HG03064 (cell line): ENCODE measurements at regions not wholly inside any gene's neighbourhood (a gene's known extent, or its start where the extent isn't known, plus 50 kb on each side); places are given as distances from the start of the nearest gene placed in this dataset.

Experiments
- ATAC-seq: cut with Tn5 transposase; IDR thresholded peaks from one replicate; pipeline ENCODE4 v1.9.1; 2021; ENCODE audit warnings: low read depth; ENCODE audit not compliant: unreplicated experiment

DNA sequence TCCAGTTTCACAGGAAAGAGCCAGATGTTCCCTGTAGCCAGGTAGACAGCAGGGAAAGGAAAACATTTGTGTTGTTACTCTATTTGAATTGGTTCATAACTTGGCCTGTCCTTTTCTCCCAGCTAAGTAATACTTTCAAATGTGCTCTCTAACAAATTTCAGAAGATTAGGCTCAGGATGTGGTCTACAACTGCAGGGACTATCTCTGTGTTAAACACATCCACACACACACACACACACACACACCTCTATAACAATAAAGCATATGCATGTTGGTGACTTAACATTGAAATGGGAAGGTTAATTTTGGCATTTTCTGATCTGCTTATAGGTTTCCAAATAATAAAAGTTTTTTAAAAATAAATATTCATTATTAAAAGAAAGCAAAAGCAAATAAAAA lies 316.0 kb upstream of the ARGLU1 start:
- ATAC-seq = no peak

DNA sequence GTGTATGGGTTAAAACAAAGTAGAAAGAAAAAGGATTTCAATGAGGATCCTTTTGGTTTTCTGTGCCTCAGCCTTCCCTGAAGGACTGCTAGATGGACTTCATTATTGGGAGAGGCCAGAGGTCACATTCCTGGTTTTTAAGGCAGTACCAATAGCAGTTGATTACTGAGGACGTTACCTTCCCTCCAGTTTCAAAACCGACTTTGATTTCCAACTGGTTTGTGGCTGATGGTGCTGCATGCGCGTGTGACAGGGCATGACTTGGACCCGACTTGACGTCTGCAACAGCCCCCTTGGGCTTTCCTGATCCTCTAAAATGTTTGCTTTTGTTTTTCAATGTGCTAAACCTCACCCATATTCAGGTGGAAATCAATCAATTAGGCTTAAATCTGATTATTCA lies 314.3 kb upstream of the ARGLU1 start:
- ATAC-seq = no peak

DNA sequence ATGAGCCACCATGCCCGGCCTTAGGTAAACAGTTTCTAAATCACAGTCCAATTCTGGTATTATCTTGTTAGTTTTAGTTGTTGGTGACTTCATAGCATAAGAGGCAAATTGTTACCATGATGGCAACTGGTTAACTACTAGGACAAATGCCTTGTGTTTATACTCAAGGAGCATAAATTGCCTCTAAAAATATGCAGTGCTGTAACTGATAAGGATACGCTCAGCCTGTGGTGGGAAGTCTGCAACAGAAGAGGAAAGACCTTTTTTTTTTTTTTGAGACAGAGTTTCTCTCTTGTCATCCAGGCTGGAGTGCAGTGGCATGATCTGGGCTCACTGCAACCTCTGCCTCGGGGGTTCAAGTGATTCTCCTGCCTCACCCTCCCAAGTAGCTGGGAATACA lies 311.9 kb upstream of the ARGLU1 start:
- no peak for ATAC-seq

DNA sequence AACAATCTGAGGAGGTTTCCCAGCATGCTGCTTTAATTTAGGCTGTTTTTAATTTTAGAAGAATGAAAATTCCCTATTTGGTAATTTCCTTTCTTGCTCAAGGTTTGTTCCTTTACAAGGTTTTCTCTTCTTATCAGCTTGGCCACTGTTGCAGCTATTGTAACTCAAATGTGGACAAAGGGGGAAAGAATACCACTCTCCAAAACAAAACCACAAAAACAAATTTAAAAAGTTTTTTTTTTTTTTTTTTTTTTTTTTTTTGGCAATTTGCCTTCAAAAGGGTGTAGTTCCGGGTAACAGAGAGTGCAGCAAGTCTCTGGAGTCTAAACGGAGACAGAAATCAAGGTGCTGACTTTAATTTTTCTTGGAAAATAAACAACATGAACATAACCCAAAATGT lies 306.4 kb upstream of the ARGLU1 start:
- no peak for ATAC-seq

DNA sequence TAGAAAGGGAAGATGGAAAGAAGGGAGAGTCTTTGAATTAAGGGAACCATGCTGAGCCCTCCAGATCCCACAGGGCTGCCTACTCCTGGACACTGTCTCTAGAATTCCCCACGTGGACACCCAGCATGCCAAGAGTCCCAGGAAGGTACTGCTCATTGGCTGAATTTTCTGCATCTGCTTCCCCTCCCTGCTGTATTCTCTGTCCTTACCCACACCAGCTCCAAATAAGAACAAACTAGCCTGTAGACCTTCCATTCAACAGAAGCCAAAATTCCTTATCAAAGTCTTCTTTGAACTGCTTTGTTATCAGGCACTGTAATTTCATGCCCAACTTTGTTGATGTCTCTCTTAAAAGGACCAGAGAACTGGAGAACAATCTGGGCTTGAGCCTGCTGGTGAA lies 305.9 kb upstream of the ARGLU1 start:
- no peak for ATAC-seq

DNA sequence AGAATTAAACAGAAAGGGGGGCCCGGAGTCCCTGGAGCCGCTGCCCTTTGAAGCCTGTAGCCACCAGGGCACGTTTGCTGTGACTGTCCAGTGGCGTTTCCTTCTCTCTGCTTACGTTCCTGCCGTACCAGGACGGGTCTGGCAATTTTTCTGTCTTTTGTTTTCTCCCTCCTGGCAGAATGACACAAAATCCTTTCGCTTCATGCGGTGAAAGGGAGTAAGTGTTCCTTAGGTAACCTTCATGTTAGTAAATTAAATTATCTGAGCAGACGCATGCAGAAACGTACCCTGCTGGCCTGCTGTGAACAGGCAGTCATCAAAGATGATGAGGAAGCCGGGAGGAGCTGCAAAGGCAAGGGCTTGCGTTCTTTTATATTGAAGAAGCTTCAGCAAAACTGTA lies 299.3 kb upstream of the ARGLU1 start:
- no peak for ATAC-seq

DNA sequence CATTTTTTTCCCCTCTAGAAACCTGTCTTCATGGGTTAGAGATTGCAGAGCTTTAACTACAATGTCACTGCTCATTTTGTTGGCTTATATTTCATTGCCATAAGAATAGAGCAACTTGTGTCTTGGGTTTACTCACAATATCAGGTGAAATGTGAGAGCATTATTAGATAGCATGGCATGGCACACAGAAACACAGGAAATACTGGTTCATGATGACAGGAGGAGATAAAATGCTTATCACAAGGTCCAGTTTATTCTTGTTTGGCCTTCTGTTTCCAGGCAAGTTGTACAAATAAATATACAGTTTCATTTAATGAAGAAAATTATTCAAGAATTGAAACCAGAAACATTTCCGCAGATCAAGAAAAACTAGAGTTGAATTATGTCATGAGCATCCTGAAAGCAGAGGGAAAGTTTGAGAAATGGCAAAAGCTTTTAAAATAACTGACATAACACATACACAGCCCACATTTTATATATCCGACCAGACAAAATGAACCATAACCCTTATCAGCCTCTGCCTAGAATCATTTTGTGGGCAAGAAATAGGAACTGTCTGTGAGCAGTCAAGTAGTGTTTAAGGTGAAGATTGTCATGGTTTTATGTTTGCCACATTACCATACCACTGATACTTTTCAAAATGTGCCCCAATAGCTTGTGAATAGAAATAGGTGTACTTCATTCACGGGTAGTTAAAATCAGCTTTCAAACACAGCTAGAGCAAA lies 297.9 kb upstream of the ARGLU1 start:
- ATAC-seq = no peak

DNA sequence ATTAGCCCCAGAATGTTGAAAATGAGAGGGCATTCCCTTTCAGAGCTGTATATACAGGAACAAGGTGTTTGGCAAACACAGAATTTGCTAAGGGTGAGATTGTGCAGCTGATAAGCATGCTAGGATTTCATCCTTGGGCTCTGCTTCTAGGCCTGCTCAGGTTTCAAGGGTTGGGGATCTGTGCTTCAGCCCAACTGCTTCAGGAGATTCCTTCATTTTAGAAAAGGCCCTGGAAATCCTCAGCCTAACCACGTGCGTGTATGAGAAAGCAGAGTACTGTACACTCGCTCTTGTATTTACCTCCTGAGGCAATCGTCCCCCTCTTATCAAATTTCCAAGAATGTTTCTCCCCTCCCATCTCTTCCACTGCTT lies 291.6 kb upstream of the ARGLU1 start:
- no peak for ATAC-seq

DNA sequence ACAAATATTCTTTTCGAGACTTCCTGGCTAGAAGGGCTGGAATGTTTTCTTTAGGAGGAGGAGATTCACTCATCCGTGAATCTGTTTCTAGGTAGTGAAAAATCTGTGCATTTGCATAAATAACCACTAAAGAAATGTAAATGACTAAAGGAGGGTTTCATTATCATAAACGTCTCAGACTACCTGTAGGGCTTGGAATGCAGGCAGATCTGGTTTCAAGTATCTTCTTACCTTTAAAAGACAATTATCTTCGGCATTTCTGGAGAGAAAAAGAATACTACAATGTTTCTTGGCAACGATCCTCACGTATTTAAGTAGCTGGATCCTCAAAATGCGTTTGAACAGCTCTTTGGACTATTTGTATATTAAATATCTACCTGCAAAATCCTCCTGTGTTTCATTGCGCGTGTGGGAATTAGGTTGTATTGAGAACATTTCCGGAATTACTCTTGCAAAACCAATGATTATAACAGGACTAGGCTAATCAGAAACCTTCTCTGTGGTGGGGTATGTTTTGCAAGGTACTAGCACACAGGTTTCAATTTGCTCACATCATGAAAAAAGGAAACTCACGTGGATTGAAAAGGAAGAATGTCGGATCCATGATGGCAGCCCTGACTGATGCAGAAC lies 291.1 kb upstream of the ARGLU1 start:
- no peak for ATAC-seq

DNA sequence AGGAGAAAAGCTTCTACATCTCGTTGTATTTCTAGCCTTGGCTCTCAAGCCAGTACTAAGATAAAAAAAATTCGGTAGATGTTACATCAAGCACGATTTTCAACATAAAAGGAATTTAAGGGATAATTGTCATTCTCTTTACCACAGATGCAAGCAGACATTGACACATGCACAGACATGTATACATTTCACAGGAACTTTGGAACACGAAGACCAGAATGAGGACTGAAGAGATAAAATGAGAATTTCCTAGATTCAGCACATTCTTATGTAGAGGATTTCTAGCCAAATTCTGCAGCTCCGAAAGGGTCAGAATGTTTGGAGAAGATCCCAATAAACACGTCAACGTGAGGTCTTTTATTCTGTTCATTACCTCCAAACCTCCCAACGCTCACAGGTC lies 284.5 kb upstream of the ARGLU1 start:
- ATAC-seq = no peak

DNA sequence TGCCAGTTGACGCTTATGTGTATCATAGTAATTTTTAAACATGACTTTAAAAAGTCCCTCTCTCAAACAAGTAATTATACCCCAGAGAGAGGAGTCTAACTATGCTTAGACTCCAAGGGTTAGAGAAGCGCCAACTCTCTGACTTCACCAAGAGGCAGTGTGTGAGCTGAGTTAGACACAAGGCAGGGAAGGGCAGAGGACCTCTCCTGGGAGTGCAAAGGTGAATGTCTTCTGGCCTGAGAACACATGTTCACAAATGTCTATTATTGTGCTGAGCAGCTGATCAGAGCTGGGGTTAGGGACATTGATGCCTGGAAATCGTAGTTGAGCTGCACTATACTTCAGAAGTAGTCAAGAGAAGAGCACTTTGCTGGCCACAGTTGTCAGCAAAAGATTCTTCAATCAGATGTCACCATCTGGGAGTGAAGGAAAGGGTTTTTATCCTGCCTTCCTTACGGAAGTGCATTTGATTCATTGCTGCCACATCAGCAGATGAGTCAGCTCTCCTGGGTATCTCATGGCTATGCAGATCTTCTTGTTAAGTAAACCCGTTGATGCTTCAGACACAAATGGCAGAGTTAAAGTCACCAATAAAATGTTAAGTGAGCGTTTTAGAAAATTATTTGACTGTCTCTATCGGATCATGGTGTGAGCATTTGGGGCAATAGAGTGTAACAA lies 283.2 kb upstream of the ARGLU1 start:
- ATAC-seq = no peak

DNA sequence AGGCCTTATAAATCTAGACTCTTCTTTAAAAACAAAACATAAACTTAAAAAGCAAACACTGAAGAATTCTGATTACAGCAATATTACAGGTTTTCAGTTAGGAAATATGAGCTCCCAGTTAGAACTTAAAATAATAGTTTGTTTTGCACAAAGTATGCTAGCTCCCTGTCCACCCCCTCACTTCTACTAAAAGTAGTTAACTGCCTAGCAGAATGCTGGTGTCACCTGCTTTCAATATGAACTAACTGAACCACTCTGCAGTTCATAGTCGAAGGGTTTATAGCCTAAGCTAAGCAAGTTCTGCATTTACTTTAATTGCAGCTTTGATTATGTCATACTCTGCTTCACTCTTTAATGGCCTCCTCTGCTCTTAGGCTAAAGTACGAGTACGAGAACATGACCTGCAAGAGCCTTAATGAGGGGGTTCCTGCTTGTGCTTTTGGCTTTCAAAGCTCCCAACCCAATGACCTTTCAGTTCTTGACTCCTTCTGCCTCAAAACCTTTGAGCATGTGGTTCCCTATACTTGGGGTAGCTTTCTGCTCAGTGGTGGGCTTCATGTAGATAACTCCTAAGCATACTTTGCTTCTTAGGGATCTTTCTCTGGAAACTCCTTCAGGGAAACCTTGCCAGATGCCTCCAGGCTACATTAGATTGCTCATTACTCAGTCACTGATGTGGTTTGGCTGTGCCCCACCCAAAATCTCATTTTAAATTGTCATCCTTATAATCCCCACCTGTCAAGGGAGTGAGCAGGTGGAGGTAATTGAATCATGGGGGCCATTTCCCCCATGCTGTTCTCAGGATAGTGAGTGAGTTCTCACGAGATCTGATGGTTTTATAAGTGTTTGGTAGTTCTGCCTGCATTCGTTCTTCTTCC lies 278.9 kb upstream of the ARGLU1 start:
- no peak for ATAC-seq

DNA sequence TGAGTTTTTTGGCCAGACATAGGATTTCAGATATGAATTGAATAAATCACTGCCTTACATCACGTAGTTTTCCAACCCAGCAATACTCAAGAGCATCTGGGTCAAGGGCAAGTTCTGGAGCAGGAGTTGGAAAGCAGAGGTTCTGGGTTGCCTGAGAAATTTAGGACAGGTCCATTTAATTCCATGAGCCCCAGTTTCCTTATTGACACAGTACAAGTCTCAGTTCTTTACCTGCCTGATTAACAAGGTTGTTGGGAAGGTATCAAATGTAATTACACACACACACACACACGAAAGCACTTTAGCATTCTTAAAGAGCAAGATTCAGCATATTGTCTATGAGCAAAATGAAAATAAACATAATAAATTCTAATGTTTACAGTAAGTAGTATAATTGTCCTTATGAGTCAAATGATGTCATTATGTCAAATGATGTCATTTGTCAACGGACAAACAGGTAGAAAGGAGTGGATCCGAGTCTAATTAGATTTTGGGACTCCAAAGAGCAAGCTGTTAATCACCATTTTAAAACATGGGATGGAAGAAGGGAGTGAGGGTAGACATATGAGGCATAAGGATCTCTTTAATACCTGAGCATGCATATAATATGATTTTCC lies 268.4 kb upstream of the ARGLU1 start:
- ATAC-seq = no peak

DNA sequence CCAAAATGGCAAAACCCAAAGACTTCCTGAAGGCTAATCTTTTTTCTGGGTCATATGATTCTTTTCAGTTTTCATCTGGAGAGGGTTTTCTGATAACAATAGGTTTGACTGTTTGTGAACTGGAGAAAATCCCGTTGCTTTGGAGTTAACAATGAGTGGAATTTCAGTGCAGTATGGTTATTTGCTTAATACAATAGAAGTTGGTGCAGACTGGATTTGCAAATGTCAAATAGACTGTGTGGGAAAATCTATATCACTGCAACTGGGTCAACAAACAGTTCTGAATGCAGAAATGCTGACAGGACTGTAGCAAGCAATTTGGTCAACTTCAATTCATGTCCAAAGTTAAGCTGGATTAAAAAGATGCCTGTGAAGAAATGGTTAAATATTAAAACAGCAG lies 267.5 kb upstream of the ARGLU1 start:
- no peak for ATAC-seq

DNA sequence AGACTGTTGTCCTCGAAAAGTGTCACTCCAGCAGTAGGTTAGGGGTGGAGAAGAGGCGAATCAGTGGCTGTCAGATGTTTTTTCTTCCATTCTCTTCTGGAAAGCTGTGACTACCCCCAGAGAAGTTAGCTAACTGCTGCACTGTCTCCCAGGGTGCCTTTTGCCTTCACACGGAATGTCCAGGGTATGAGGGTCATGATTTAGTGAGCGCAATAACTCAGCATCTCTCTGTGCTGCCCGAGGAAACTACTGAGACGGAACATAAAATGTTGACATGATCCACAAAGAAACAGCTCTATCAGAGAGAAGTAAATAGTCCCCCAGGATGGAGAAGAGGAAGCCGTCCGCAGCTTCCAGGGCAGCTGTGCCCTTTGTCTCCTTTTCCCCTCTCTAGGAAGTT lies 254.0 kb upstream of the ARGLU1 start:
- no peak for ATAC-seq

DNA sequence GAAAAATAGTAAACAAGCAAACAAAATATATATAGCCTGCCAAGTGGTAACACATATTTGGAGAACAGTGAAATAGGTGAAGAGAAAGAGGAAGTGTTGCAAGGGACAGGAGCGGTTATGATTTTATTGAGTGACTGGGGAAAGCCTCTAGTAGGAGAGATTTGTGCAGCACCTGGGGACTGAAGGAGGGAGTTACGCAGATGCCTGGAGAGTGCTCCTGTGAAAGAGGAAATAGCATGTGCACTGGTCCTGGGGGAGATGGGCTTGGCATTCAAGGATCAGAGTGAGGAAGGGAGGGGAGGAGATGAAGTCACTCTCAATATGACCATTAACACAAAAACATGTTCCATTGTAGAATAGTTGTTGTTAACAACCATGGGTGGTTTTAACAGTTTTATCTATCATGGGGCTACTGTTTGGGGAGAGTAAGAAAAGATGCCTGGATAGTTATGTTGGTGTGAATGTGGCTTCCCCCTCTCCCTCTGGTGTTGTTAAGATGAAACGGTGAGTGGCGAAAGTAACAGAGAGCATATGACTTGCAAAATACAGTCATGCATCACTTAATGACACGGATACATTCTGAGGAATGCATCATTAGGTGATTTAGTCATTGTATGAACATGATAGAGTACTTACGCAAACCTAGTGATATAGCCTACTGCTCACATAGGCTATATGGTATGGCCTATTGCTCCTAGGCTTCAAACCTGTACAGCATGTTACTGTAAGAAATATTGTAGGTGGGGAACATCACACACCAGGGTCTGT lies 251.7 kb upstream of the ARGLU1 start:
- no peak for ATAC-seq

DNA sequence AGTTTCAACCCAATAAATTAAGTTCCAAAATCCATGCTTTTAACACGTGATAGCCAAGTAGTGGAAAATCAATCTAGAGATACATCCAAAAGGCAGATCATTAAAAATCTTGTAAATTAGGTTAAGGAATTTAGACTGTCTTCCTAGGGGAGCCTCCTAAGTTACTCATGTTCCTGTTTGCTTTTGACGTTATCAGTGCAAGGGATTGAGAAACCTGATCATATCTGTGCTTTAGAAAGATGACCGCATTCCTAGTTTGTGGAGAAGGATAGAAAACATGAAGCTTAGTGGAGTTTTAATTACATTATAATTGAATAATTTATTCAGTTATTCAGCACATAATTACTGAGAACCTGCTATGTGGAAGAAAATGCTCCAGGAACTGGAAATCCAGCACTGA lies 251.0 kb upstream of the ARGLU1 start:
- no peak for ATAC-seq

DNA sequence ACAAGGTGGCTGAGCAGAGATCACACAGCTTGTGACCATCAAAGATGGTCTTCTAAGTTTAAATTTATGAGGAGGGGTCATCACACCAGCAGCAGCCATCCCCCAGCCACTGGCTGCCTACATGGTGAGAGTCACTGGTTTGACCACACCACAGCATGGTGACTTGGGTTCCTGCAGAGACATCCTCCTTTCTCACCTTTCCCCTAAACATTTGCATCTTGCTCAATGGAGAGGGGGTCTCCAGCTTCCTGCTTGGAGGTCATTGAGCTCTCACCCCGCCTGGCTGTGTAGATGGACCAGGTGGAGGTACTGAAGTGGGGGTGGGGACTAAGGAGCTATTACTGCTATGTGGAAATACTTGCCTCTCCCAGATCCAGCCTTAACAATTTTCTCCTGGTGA lies 247.6 kb upstream of the ARGLU1 start:
- no peak for ATAC-seq

DNA sequence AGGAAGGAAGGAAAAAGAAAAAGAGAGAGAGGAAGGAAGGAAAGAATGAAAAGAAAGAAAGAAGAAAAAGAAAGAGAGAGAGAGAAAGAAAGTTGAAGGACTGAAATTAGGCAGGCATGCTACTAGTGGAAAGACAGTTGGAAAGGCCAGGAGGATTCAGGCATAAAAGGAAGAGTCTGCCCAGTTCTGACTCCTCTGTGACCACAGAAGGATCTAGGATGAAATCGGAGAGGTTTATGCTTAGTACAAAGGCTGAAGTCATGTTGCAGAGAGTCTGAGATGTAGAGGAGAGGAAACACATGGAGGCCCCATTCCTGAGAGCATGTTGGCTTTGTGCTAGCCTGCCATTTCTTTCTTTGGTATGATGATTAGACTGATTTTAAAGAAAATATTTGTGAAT lies 246.5 kb upstream of the ARGLU1 start:
- no peak for ATAC-seq

DNA sequence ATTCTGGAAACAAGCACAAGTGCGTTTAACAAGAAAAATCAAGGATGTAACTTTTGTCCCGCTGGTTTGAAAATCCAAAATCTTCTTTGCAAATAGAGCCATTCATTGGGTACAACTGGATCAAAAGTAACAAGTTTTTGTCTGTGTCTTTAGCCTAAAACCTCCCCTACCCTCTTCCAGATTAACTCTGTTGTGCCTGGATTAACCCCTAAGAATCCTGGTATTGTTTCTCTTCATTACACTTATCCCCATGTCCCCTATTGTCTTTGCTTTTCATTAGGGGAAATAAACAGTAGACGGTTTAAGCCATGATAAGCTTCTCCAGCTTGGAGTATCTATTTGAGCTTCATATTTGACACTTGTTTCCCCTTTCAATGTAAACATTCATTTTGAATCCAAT lies 242.1 kb upstream of the ARGLU1 start:
- ATAC-seq = no peak
